Naive B cell (primary cell): ENCODE measurements at regions not wholly inside any gene's neighbourhood (a gene's known extent, or its start where the extent isn't known, plus 50 kb on each side); places are given as distances from the start of the nearest gene placed in this dataset.

Source experiments
- ATAC-seq, 2 donors: fragments of 150-1000 bp; cut with Tn5 transposase; 2 replicates each; pipeline ENCODE4 v1.10.0; 2021; ENCODE audit warnings: low read depth in 2 of 2, mild to moderate bottlenecking in 2 of 2, moderate library complexity in 2 of 2
- DNase-seq: peaks from one replicate; pipeline ENCODE4 v3.0.0; 2022
- H3K27ac Mint-ChIP-seq, 6 donors: one replicate each; pipeline ENCODE4 v1.8.0; 2020 to 2022; ENCODE audit warnings: mild to moderate bottlenecking in 6 of 6, mixed read lengths in 6 of 6, moderate library complexity in 5 of 6, inconsistent platforms in 2 of 6
- H3K27me3 Mint-ChIP-seq, 3 donors: one replicate each; pipeline ENCODE4 v1.8.0; 2021 to 2022; ENCODE audit warnings: mixed read lengths in 3 of 3, mild to moderate bottlenecking in 1 of 3
- H3K36me3 Mint-ChIP-seq, 2 donors: one replicate each; pipeline ENCODE4 v1.8.0; 2020 to 2022; ENCODE audit warnings: mixed read lengths in 2 of 2, inconsistent platforms in 1 of 2, mild to moderate bottlenecking in 1 of 2
- H3K4me1 Mint-ChIP-seq, 3 donors: one replicate each; pipeline ENCODE4 v1.8.0; 2020 to 2022; ENCODE audit warnings: mixed read lengths in 3 of 3, inconsistent platforms in 1 of 3, mild to moderate bottlenecking in 1 of 3, moderate library complexity in 1 of 3
- H3K4me3 Mint-ChIP-seq, 8 donors: one replicate each; pipeline ENCODE4 v1.8.0; 2020 to 2022; ENCODE audit warnings: mild to moderate bottlenecking in 8 of 8, mixed read lengths in 8 of 8, moderate library complexity in 8 of 8, inconsistent platforms in 2 of 8
- H3K9me3 Mint-ChIP-seq, 7 donors: one replicate each; pipeline ENCODE4 v1.8.0; 2020 to 2022; ENCODE audit warnings: mixed read lengths in 7 of 7, mild to moderate bottlenecking in 5 of 7, inconsistent platforms in 2 of 7, moderate library complexity in 1 of 7

- Mint-ChIP-seq H3K4me1 (no peaks in the 10 kb centered on the region), H3K4me3 (no peak overlapping the region), H3K9me3 (peaks cover 0 to 10% (median 5%) of the 10 kb centered on the region in 7 donors)
Observed at GRCh38 chr12:128057586-128057985, 209.4 kb upstream of the TMEM132C start.

GRCh38 chr12:128059621-128060370, 207.2 kb upstream of the TMEM132C start:
- Mint-ChIP-seq H3K27me3 (no peaks in the 10 kb centered on the region), H3K27ac (no peak overlapping the region), H3K36me3 (no peaks in the 10 kb centered on the region), H3K4me1 (no peaks in the 10 kb centered on the region), H3K9me3 (peaks cover 5 to 10% (median 6%) of the 10 kb centered on the region in 7 donors), H3K4me3 (no peak overlapping the region)
- ATAC-seq = no peak
- no peak for DNase-seq

More at GRCh38 chr12:128057586-128057985, 209.4 kb upstream of the TMEM132C start:
- H3K27me3 Mint-ChIP-seq = no peaks in the 10 kb centered on the region
- DNase-seq = no peak
- no peak for ATAC-seq
- peak overlapping the region in 1 of 6 donors; percentile 61 for H3K27ac Mint-ChIP-seq
- no peaks in the 10 kb centered on the region for H3K36me3 Mint-ChIP-seq

- peaks cover 0 to 11% (median 2%) of the 10 kb centered on the region in 7 donors for H3K9me3 Mint-ChIP-seq
- ATAC-seq = no peak
- no peak overlapping the region for H3K27ac Mint-ChIP-seq
- H3K4me3 Mint-ChIP-seq = no peak overlapping the region
- no peak for DNase-seq
- H3K4me1 Mint-ChIP-seq = no peaks in the 10 kb centered on the region
- no peaks in the 10 kb centered on the region for H3K27me3 Mint-ChIP-seq
- H3K36me3 Mint-ChIP-seq = no peaks in the 10 kb centered on the region
Observed at GRCh38 chr12:128068211-128068610, 198.8 kb upstream of the TMEM132C start.

GRCh38 chr12:128069359-128069997, 197.5 kb upstream of the TMEM132C start:
- ATAC-seq = no peak

GRCh38 chr12:128073937-128074336, 193.0 kb upstream of the TMEM132C start:
- H3K9me3 Mint-ChIP-seq = peaks cover 0 to 18% (median 3%) of the 10 kb centered on the region in 7 donors
- ATAC-seq (no peak), DNase-seq (no peak)
- no peaks in the 10 kb centered on the region for H3K27me3 Mint-ChIP-seq
- H3K4me1 Mint-ChIP-seq = no peaks in the 10 kb centered on the region
- H3K4me3 Mint-ChIP-seq = no peak overlapping the region
- no peaks in the 10 kb centered on the region for H3K36me3 Mint-ChIP-seq
- no peak overlapping the region for H3K27ac Mint-ChIP-seq

More at GRCh38 chr12:128069359-128069997, 197.5 kb upstream of the TMEM132C start:
- no peaks in the 10 kb centered on the region for H3K27me3 Mint-ChIP-seq
- no peaks in the 10 kb centered on the region for H3K4me1 Mint-ChIP-seq
- H3K36me3 Mint-ChIP-seq = no peaks in the 10 kb centered on the region
- H3K4me3 Mint-ChIP-seq = no peak overlapping the region
- no peak for DNase-seq
- peaks cover 0 to 9% (median 2%) of the 10 kb centered on the region in 7 donors for H3K9me3 Mint-ChIP-seq
- H3K27ac Mint-ChIP-seq = no peak overlapping the region

- Mint-ChIP-seq H3K9me3 (peaks cover 0 to 18% (median 2%) of the 10 kb centered on the region in 7 donors), H3K27me3 (no peaks in the 10 kb centered on the region), H3K4me1 (no peaks in the 10 kb centered on the region), H3K4me3 (no peak overlapping the region), H3K36me3 (no peaks in the 10 kb centered on the region), H3K27ac (no peak overlapping the region)
- DNase-seq (no peak), ATAC-seq (no peak)
Observed at GRCh38 chr12:128075332-128075731, 191.6 kb upstream of the TMEM132C start.

GRCh38 chr12:128076188-128076587, 190.8 kb upstream of the TMEM132C start:
- peaks cover 0 to 18% (median 2%) of the 10 kb centered on the region in 7 donors for H3K9me3 Mint-ChIP-seq
- H3K4me3 Mint-ChIP-seq = no peak overlapping the region
- H3K27ac Mint-ChIP-seq = no peak overlapping the region
- no peaks in the 10 kb centered on the region for H3K4me1 Mint-ChIP-seq
- H3K36me3 Mint-ChIP-seq = no peaks in the 10 kb centered on the region
- ATAC-seq (no peak), DNase-seq (no peak)
- H3K27me3 Mint-ChIP-seq = no peaks in the 10 kb centered on the region

GRCh38 chr12:128077211-128077916, 189.6 kb upstream of the TMEM132C start:
- Mint-ChIP-seq H3K27me3 (no peaks in the 10 kb centered on the region), H3K4me1 (no peaks in the 10 kb centered on the region), H3K36me3 (no peaks in the 10 kb centered on the region), H3K4me3 (peak overlapping the region in 1 of 8 donors; percentile 25), H3K27ac (no peak overlapping the region), H3K9me3 (peaks cover 0 to 13% (median 2%) of the 10 kb centered on the region in 7 donors)
- DNase-seq (no peak), ATAC-seq (no peak)

- Mint-ChIP-seq H3K27me3 (no peaks in the 10 kb centered on the region), H3K4me3 (no peak overlapping the region), H3K4me1 (no peaks in the 10 kb centered on the region), H3K36me3 (no peaks in the 10 kb centered on the region), H3K27ac (peak overlapping the region in 1 of 6 donors; percentile 28), H3K9me3 (peaks cover 0 to 13% (median 1%) of the 10 kb centered on the region in 7 donors)
- DNase-seq (no peak), ATAC-seq (no peak)
Observed at GRCh38 chr12:128077917-128078298, 189.1 kb upstream of the TMEM132C start.

GRCh38 chr12:128078301-128078971, 188.5 kb upstream of the TMEM132C start:
- DNase-seq = no peak
- Mint-ChIP-seq H3K36me3 (no peaks in the 10 kb centered on the region), H3K4me1 (no peaks in the 10 kb centered on the region), H3K27me3 (no peaks in the 10 kb centered on the region), H3K27ac (peak overlapping the region in 1 of 6 donors; percentile 28), H3K4me3 (no peak overlapping the region), H3K9me3 (peaks cover 0 to 13% (median 1%) of the 10 kb centered on the region in 7 donors)
- ATAC-seq = no peak

GRCh38 chr12:128079446-128079845, 187.5 kb upstream of the TMEM132C start:
- ATAC-seq (no peak), DNase-seq (no peak)
- H3K4me1 Mint-ChIP-seq = no peaks in the 10 kb centered on the region
- H3K36me3 Mint-ChIP-seq = no peaks in the 10 kb centered on the region
- H3K9me3 Mint-ChIP-seq = peaks cover 0 to 13% (median 1%) of the 10 kb centered on the region in 7 donors
- no peak overlapping the region for H3K27ac Mint-ChIP-seq
- no peaks in the 10 kb centered on the region for H3K27me3 Mint-ChIP-seq
- no peak overlapping the region for H3K4me3 Mint-ChIP-seq

GRCh38 chr12:128083132-128083729, 183.7 kb upstream of the TMEM132C start:
- no peak overlapping the region for H3K4me3 Mint-ChIP-seq
- no peaks in the 10 kb centered on the region for H3K27me3 Mint-ChIP-seq
- DNase-seq (no peak), ATAC-seq (no peak)
- H3K4me1 Mint-ChIP-seq = no peaks in the 10 kb centered on the region
- H3K27ac Mint-ChIP-seq = peak overlapping the region in 1 of 6 donors; percentile 61
- H3K36me3 Mint-ChIP-seq = no peaks in the 10 kb centered on the region
- H3K9me3 Mint-ChIP-seq = peaks cover 0 to 5% (median 2%) of the 10 kb centered on the region in 7 donors

GRCh38 chr12:128088926-128089325, 178.0 kb upstream of the TMEM132C start:
- Mint-ChIP-seq H3K4me1 (no peaks in the 10 kb centered on the region), H3K36me3 (no peaks in the 10 kb centered on the region), H3K4me3 (peak overlapping the region in 1 of 8 donors; percentile 6), H3K9me3 (peaks cover 2 to 20% (median 5%) of the 10 kb centered on the region in 7 donors), H3K27me3 (no peaks in the 10 kb centered on the region), H3K27ac (no peak overlapping the region)
- ATAC-seq (no peak), DNase-seq (no peak)
